ENCODE measurements at regions not wholly inside any gene's neighbourhood (a gene's known extent, or its start where the extent isn't known, plus 50 kb on each side); places are given as distances from the start of the nearest gene placed in this dataset.

DNA sequence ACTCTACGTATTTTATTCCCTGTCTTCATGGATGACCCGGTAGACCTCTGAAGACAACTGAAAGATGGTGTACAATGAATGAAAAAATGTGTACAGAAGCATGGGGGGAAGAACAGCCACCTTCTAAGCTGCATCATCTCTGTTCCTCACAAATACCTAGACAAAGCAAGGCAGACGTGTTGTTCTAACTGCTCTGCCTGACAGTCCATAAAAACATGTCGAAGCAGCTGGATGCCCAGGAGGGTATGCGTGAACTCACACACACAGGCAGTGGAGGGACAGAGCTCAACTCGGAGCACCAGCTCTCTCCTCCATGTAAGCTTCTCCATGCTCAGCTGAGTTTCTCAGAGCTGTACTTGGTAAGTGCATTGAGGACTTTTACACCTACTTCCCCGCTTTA lies 327.4 kb downstream of the CTTN start:
- WGBS, result 91% methylated on average over 7 of the region's 7 CpGs
- H3K4me1 ChIP-seq (ENCODE audit: control insufficient read depth in 4 of 4, insufficient read depth in 4 of 4, low read length in 3 of 4), result no peaks in the 10 kb centered on the region
- H3K27ac ChIP-seq (ENCODE audit: low read depth in 1 of 2, low read length in 2 of 2), result no peak overlapping the region
- H3K9me3 ChIP-seq (ENCODE audit: control insufficient read depth in 4 of 4, low read length in 3 of 4), result no peaks in the 10 kb centered on the region
- no peak for DNase-seq (ENCODE audit: low spot score)
- H3K4me3 ChIP-seq (ENCODE audit: low read depth in 1 of 3, low read length in 3 of 3), result no peak overlapping the region
- no peaks in the 10 kb centered on the region for H3K36me3 ChIP-seq (ENCODE audit: control insufficient read depth in 4 of 4, insufficient read depth in 3 of 4, low read depth in 1 of 4, low read length in 3 of 4)
- no peak overlapping the region for H3K9ac ChIP-seq (ENCODE audit: low read depth in 1 of 2, low read length in 2 of 2)
- TF ChIP-seq RAD21 (IDR thresholded peaks at IDR 0.05), result no peak
- no peak for TF ChIP-seq TAF1 (conservative IDR thresholded peaks at IDR 0.05)
- no peak for TF ChIP-seq GABPA (IDR thresholded peaks at IDR 0.05 in 1 of 2, conservative IDR thresholded peaks at IDR 0.05 in 1 of 2)
- TF ChIP-seq, protein P1, sequence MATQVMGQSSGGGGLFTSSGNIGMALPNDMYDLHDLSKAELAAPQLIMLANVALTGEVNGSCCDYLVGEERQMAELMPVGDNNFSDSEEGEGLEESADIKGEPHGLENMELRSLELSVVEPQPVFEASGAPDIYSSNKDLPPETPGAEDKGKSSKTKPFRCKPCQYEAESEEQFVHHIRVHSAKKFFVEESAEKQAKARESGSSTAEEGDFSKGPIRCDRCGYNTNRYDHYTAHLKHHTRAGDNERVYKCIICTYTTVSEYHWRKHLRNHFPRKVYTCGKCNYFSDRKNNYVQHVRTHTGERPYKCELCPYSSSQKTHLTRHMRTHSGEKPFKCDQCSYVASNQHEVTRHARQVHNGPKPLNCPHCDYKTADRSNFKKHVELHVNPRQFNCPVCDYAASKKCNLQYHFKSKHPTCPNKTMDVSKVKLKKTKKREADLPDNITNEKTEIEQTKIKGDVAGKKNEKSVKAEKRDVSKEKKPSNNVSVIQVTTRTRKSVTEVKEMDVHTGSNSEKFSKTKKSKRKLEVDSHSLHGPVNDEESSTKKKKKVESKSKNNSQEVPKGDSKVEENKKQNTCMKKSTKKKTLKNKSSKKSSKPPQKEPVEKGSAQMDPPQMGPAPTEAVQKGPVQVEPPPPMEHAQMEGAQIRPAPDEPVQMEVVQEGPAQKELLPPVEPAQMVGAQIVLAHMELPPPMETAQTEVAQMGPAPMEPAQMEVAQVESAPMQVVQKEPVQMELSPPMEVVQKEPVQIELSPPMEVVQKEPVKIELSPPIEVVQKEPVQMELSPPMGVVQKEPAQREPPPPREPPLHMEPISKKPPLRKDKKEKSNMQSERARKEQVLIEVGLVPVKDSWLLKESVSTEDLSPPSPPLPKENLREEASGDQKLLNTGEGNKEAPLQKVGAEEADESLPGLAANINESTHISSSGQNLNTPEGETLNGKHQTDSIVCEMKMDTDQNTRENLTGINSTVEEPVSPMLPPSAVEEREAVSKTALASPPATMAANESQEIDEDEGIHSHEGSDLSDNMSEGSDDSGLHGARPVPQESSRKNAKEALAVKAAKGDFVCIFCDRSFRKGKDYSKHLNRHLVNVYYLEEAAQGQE (IDR thresholded peaks at IDR 0.05), result no peak
- TF ChIP-seq FOXA2 (IDR thresholded peaks at IDR 0.05), result no peak
- TF ChIP-seq, protein P2, sequence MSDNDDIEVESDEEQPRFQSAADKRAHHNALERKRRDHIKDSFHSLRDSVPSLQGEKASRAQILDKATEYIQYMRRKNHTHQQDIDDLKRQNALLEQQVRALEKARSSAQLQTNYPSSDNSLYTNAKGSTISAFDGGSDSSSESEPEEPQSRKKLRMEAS (IDR thresholded peaks at IDR 0.05), result no peak
- no peak for TF ChIP-seq FOXA1 (IDR thresholded peaks at IDR 0.05)
- TF ChIP-seq, protein P3, sequence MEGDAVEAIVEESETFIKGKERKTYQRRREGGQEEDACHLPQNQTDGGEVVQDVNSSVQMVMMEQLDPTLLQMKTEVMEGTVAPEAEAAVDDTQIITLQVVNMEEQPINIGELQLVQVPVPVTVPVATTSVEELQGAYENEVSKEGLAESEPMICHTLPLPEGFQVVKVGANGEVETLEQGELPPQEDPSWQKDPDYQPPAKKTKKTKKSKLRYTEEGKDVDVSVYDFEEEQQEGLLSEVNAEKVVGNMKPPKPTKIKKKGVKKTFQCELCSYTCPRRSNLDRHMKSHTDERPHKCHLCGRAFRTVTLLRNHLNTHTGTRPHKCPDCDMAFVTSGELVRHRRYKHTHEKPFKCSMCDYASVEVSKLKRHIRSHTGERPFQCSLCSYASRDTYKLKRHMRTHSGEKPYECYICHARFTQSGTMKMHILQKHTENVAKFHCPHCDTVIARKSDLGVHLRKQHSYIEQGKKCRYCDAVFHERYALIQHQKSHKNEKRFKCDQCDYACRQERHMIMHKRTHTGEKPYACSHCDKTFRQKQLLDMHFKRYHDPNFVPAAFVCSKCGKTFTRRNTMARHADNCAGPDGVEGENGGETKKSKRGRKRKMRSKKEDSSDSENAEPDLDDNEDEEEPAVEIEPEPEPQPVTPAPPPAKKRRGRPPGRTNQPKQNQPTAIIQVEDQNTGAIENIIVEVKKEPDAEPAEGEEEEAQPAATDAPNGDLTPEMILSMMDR (IDR thresholded peaks at IDR 0.05; ENCODE audit: low read depth, low read length, missing input control), result no peak
- no peak for TF ChIP-seq NR2F2 (IDR thresholded peaks at IDR 0.05)
- TF ChIP-seq, protein P4, sequence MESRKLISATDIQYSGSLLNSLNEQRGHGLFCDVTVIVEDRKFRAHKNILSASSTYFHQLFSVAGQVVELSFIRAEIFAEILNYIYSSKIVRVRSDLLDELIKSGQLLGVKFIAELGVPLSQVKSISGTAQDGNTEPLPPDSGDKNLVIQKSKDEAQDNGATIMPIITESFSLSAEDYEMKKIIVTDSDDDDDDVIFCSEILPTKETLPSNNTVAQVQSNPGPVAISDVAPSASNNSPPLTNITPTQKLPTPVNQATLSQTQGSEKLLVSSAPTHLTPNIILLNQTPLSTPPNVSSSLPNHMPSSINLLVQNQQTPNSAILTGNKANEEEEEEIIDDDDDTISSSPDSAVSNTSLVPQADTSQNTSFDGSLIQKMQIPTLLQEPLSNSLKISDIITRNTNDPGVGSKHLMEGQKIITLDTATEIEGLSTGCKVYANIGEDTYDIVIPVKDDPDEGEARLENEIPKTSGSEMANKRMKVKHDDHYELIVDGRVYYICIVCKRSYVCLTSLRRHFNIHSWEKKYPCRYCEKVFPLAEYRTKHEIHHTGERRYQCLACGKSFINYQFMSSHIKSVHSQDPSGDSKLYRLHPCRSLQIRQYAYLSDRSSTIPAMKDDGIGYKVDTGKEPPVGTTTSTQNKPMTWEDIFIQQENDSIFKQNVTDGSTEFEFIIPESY (IDR thresholded peaks at IDR 0.05), result no peak
- TF ChIP-seq HNF4A (conservative IDR thresholded peaks at IDR 0.05), result no peak
- no peak for TF ChIP-seq RXRA (IDR thresholded peaks at IDR 0.05)
- no peak for TF ChIP-seq JUND (IDR thresholded peaks at IDR 0.05)
- TF ChIP-seq EGR1 (IDR thresholded peaks at IDR 0.05; ENCODE audit: low read depth in 2 of 2), result no peak
- TF ChIP-seq, protein P5, sequence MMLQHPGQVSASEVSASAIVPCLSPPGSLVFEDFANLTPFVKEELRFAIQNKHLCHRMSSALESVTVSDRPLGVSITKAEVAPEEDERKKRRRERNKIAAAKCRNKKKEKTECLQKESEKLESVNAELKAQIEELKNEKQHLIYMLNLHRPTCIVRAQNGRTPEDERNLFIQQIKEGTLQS (IDR thresholded peaks at IDR 0.05), result no peak
- no peak for TF ChIP-seq HNF4G (IDR thresholded peaks at IDR 0.05)
- TF ChIP-seq YY1 (IDR thresholded peaks at IDR 0.05), result no peak
- no peak for TF ChIP-seq SP1 (IDR thresholded peaks at IDR 0.05)
- H3K27me3 ChIP-seq (ENCODE audit: control insufficient read depth in 4 of 4, insufficient read depth in 4 of 4, low read length in 3 of 4), result no peaks in the 10 kb centered on the region

All from liver (tissue), 8 donors.